Epithelial cell of proximal tubule (primary cell): ENCODE measurements at regions not wholly inside any gene's neighbourhood (a gene's known extent, or its start where the extent isn't known, plus 50 kb on each side); places are given as distances from the start of the nearest gene placed in this dataset.

Experiments
- DNase-seq: peaks from one replicate; pipeline ENCODE4 v3.0.0-alpha.2; 2011; ENCODE audit warnings: low read depth
- H3K4me3 ChIP-seq: 2 replicates; pipeline ENCODE4 v1.5.1; 2011; ENCODE audit warnings: low read depth, mild to moderate bottlenecking, low read length
- CTCF ChIP-seq: conservative IDR thresholded peaks from 2 replicates; pipeline ENCODE4 v1.5.1; 2012; ENCODE audit warnings: low read depth, mild to moderate bottlenecking, low read length

- no peak overlapping the region for H3K4me3 ChIP-seq
- no peak for DNase-seq
- TF ChIP-seq CTCF, result no peak
Measured at GRCh38 chrX:45846328-45846727, 645.7 kb upstream of the DIPK2B start.

GRCh38 chrX:45845142-45845541 is 644.5 kb upstream of the DIPK2B start:
- no peak overlapping the region for H3K4me3 ChIP-seq
- TF ChIP-seq CTCF, result no peak
- no peak for DNase-seq

GRCh38 chrX:45843518-45843917 is 642.8 kb upstream of the DIPK2B start:
- TF ChIP-seq CTCF, result peak; percentile 35
- no peak overlapping the region for H3K4me3 ChIP-seq
- DNase-seq, result no peak

- DNase-seq, result no peak
- no peak for TF ChIP-seq CTCF
- no peak overlapping the region for H3K4me3 ChIP-seq
Measured at GRCh38 chrX:45842926-45843315, 642.2 kb upstream of the DIPK2B start.

GRCh38 chrX:45842207-45842925 is 641.7 kb upstream of the DIPK2B start:
- no peak for DNase-seq
- TF ChIP-seq CTCF, result no peak
- no peak overlapping the region for H3K4me3 ChIP-seq

GRCh38 chrX:45840411-45840950 is 639.8 kb upstream of the DIPK2B start:
- no peak for DNase-seq

More at GRCh38 chrX:45840411-45840950, 639.8 kb upstream of the DIPK2B start:
- TF ChIP-seq CTCF, result no peak
- no peak overlapping the region for H3K4me3 ChIP-seq
